ENCODE measurements at regions not wholly inside any gene's neighbourhood (a gene's known extent, or its start where the extent isn't known, plus 50 kb on each side); places are given as distances from the start of the nearest gene placed in this dataset.

GRCh38 chr4:116627545-116627944 lies 457.8 kb downstream of the TRAM1L1 start:
- TF ChIP-seq EZH2 (IDR thresholded peaks at IDR 0.05; ENCODE audit: borderline replicate concordance, low read length): no peak
- TF ChIP-seq CTCF (conservative IDR thresholded peaks at IDR 0.05 in 1 of 2, IDR thresholded peaks at IDR 0.05 in 1 of 2; ENCODE audit: extremely low read depth in 1 of 2, insufficient read depth in 1 of 2, low read depth in 1 of 2, low read length in 2 of 2): no peak

Measured in mammary epithelial cell (primary cell).